NCI-H69 (cell line): ENCODE measurements at regions not wholly inside any gene's neighbourhood (a gene's known extent, or its start where the extent isn't known, plus 50 kb on each side); places are given as distances from the start of the nearest gene placed in this dataset.
"Not testable (repeated sequence)": the region's sequence is repeated elsewhere in the genome, so short reads cannot be mapped to it uniquely, and the experiment has no call there.

ENCODE experiments used
- DNase-seq: peaks from one replicate; lab custom pipeline; 2025; lab: John Stamatoyannopoulos, UW

DNA sequence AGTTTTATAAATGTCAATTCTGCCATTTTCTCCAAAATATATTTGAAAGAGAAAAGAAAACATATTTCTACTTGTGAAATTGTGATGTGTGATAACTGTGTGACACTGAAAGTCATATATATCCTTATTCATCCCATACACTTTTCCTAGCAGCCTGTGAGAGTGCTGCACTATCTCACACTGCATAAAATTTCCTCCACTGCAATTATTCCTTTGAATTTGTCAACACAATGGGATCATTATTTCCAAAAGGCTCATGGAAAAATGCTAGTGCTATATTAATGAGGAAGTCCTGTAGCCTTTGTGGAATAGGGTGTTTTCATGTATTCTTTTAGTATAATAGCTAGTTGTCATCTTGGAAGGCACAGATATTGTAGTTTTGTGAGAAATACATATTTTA, 504.1 kb downstream of the RPL10L start:
- no peak for DNase-seq

GRCh38 chr14:46147024-46147423, 504.6 kb downstream of the RPL10L start:
- no peak for DNase-seq

DNA sequence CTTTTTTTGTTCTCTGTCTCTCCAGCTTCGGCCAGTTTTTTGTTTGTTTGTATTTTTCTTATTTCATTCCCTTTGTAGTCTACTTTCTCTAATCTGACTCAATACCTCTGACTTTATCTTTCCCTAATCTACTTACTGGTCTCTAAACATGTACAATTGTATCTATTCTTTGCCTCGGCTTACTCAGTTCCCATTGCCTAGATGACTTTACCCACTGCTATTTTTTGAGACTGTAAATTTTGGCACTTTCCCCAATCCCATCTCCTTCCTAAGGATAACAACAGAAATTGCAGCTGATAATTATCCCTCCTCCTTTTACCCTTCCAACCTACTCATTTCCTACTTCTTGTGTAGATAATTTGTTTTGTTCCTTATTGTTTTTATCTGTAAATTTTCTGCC, 511.1 kb downstream of the RPL10L start:
- DNase-seq = no peak

- no peak for DNase-seq
Observed at GRCh38 chr14:46139649-46140048, 511.9 kb downstream of the RPL10L start.

- no peak for DNase-seq
Observed at GRCh38 chr14:46137786-46138185, 513.8 kb downstream of the RPL10L start.

GRCh38 chr14:46136456-46136855, 515.1 kb downstream of the RPL10L start:
- no peak for DNase-seq

GRCh38 chr14:46108228-46108627, 543.4 kb downstream of the RPL10L start:
- no peak for DNase-seq

GRCh38 chr14:46100901-46101300, 550.7 kb downstream of the RPL10L start:
- DNase-seq = not testable (repeated sequence)

DNA sequence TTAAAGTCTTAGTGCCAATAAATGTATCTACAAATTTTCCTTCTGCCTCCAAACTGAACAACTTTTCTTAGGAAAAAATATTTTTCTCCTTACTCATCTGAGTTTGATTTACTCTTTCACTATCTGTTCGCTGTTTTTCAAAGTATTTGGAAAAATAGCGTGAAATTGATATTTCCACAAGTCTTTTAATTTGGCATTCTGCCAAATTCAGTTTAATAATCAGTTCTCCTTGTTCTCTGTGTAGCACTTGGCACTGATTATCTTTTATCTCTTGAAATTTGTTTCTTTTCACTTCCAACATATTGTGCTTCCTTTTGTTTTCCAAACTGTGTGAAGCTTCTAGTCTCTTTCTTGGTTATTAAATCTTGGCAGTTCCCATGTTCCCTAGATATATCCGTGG, 559.8 kb downstream of the RPL10L start:
- peak; percentile 12 for DNase-seq

- DNase-seq = no peak
Observed at GRCh38 chr14:46087604-46088003, 564.0 kb downstream of the RPL10L start.

GRCh38 chr14:46074061-46074460, 577.5 kb downstream of the RPL10L start:
- no peak for DNase-seq

- DNase-seq = peak; percentile 95
Observed at GRCh38 chr14:46063872-46064271, 587.7 kb downstream of the RPL10L start.

GRCh38 chr14:46058964-46059563, 592.5 kb downstream of the RPL10L start:
- DNase-seq = no peak

DNA sequence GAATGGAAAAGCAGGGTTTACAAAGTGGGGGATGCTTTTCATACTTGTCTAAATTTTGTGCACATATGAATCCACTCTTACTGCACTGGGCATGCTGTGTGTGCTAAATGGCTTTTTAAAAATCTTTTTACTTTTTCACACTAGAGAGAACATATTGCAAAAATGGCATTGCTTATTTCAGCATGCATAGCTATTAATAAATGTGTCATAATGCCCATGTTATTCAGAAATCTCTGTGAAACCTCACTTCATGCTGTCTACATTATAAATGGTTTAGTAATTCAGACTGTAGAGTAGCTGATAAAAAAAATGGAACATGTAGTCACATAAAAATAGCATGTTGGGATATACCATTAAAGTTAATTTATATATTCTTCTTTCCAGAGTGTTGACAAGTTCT, 593.8 kb downstream of the RPL10L start:
- no peak for DNase-seq

DNA sequence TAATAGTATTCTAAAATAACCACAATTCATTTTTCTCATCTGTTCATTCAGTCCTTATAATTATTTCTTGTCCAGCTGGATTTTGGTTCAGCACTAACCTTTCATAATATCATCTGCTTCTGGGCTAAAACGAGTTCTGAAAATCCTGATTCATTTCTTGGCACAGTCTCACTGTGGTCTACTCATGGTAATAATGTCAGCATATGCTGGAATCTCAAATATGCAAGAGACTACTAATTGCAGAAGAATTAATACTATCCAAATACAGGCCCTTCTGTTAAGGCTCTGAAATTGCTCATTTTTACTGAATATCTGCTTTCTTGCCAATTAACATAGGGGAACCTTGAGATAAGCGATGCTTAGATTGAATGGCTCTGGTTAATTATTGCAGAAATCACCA, 597.1 kb downstream of the RPL10L start:
- DNase-seq = no peak

GRCh38 chr14:46053221-46053620, 598.4 kb downstream of the RPL10L start:
- no peak for DNase-seq

- no peak for DNase-seq
Observed at GRCh38 chr14:46051796-46052195, 599.8 kb downstream of the RPL10L start.

DNA sequence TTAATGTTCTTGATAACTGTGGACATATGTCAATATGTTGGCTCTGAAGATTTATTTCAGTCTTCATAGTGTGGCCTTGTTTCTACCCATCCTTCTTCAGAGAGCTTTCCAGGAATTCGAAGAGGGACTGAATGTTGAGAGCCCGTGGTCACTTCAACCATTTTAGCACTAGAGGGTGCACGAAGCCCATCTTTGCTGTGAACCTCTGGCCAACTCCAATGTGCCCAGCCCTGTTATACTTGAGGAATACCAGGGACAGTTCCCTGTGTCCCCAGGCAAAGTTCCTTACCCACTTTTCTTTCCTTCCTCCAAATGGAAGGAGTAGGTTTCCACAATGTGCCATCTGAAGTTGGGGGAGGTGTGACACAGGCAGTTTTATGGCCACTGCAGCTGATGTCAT, 603.5 kb downstream of the RPL10L start:
- peak; percentile 70 for DNase-seq

DNA sequence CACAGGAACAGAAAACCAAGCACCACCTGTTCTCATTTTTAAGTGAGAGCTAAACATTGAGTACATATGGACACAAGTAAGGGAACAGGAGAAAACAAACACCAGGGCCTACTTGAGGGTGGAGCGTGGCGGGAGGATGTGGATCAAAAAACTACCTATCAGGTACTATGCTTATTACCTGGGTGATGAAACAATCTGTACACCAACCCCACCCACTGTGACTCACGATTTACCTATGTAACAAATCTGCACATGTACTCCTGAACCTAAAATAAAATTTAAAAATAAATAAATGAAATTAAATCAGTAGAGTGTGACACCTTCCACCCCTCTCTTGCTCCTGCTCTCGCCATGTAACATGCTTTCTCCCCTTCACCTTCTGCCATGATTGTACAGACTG, 615.5 kb downstream of the RPL10L start:
- DNase-seq = no peak

- no peak for DNase-seq
Observed at GRCh38 chr14:46034305-46034704, 617.3 kb downstream of the RPL10L start.

DNA sequence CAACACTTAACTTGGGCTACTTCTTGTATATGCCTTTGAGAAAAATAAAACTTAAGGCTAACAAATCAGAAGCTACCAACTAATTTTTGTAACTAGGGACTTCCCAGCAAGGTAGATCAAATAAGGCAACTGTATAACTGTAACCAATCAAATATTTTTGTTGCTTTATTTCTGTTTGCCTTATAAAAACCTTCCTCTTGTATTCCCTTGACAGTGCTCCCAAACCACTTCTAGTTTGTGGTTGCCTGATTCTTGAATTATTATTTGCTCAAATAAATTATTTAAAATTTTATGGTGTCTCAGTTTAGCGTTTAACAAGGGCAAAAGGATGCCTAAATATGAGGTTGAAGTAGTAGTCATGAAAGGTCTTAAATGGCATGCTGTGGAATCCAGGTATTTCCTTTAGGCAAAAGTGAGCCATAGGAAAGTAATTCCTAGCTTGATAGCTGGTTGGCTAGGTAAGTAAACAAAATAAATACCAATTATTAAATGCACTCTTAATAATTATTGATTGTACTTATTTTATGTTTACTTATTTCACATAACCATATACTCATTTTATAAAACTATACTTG, 632.6 kb downstream of the RPL10L start:
- no peak for DNase-seq

DNA sequence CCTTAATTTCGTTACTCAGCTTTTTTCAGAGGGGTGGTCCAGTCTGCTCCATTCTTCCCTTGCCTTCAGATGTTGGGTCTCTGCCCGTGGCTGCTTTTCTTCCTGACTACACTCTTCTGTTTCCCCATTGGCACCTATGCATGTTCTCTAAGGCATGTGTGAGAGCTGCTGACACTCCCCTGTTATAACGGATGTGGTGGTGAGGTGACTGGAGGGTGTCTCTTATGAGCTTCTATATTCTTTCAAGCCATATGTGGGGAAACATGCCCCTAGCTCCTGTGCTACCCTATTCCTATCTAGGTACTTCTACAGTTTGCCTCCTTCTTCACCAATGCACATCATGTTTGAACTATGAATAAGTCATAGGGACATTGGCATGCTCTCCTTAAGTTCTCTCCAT, 643.2 kb downstream of the RPL10L start:
- DNase-seq = no peak

DNA sequence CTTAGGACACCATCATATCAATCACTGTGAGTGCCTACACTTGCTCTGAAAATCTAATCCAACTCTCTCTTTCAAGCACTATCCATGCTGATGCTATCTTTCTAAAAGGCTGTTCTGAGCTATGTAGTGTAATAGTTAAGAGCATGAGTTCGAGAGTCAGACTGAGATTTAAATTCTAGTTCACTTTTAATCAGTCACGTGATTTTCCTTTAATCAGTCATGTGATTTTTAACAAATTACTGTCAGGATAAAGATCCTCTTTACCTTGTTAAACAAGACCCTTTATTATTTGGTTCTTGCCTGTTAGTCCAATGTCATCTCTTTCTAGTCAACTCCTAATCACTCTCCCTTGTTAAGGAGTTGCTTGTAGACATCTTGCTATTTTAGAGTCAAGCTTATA, 653.0 kb downstream of the RPL10L start:
- no peak for DNase-seq

GRCh38 chr14:45990252-45990651, 661.3 kb downstream of the RPL10L start:
- peak; percentile 29 for DNase-seq
